Ascending aorta (tissue), 2 donors: ENCODE measurements at regions not wholly inside any gene's neighbourhood (a gene's known extent, or its start where the extent isn't known, plus 50 kb on each side); places are given as distances from the start of the nearest gene placed in this dataset.

Experiments
- DNase-seq, 2 donors: peaks; one replicate each; pipeline ENCODE4 v3.0.0-alpha.2; 2019; ENCODE audit warnings: low spot score in 2 of 2
- H3K27ac ChIP-seq, 2 donors: fragments of 200-600 bp; sonication (generic); one replicate each; pipeline ENCODE4 v1.5.1; 2016 to 2017; ENCODE audit warnings: mild to moderate bottlenecking in 1 of 2
- H3K27me3 ChIP-seq: fragments of 200-600 bp; sonication (generic); one replicate; pipeline ENCODE4 v1.5.1; 2017
- H3K36me3 ChIP-seq, 2 donors: fragments of 200-600 bp; sonication (generic); one replicate each; pipeline ENCODE4 v1.5.1; 2016
- H3K4me1 ChIP-seq, 2 donors: fragments of 200-600 bp; sonication (generic); one replicate each; pipeline ENCODE4 v1.5.1; 2016 to 2017; ENCODE audit warnings: mild to moderate bottlenecking in 1 of 2
- H3K4me3 ChIP-seq, 2 donors: fragments of 200-600 bp; sonication (generic); one replicate each; pipeline ENCODE4 v1.5.1; 2016 to 2017; ENCODE audit warnings: mild to moderate bottlenecking in 1 of 2
- H3K9me3 ChIP-seq, 2 donors: fragments of 200-600 bp; sonication (generic); one replicate each; pipeline ENCODE4 v1.5.1; 2016
- CTCF ChIP-seq, 3 experiments: fragments of 200-600 bp in 2 of 3; fragments of 450-650 bp in 1 of 3; sonication (generic) in 2 of 3; IDR thresholded peaks; one replicate each; pipeline ENCODE4 v1.5.1; 2016 to 2019; ENCODE audit warnings: antibody characterized with exemption in 3 of 3, mild to moderate bottlenecking in 1 of 3, moderate library complexity in 1 of 3
- intact Hi-C: fragments of 100-400 bp; cut with DNase I; formaldehyde crosslinking; loops from one replicate; pipeline ENCODE4 v1.15.1; 2023

GRCh38 chr4:26024079-26024478, 110.1 kb downstream of the SMIM20 start:
- DNase-seq: no peak
- Histone ChIP-seq H3K27me3 (no peaks in the 10 kb centered on the region), H3K27ac (no peak overlapping the region), H3K36me3 (no peaks in the 10 kb centered on the region), H3K4me3 (no peak overlapping the region), H3K9me3 (no peaks in the 10 kb centered on the region), H3K4me1 (peaks cover 8 to 39% of the 10 kb centered on the region in 2 donors)
- intact Hi-C loops: loop anchor here (5.0 kb wide), 2 partner anchors 112 to 183 kb away; partner anchors contain the start of gene SMIM20
- TF ChIP-seq CTCF (IDR thresholded peaks at IDR 0.05): no peak

DNA sequence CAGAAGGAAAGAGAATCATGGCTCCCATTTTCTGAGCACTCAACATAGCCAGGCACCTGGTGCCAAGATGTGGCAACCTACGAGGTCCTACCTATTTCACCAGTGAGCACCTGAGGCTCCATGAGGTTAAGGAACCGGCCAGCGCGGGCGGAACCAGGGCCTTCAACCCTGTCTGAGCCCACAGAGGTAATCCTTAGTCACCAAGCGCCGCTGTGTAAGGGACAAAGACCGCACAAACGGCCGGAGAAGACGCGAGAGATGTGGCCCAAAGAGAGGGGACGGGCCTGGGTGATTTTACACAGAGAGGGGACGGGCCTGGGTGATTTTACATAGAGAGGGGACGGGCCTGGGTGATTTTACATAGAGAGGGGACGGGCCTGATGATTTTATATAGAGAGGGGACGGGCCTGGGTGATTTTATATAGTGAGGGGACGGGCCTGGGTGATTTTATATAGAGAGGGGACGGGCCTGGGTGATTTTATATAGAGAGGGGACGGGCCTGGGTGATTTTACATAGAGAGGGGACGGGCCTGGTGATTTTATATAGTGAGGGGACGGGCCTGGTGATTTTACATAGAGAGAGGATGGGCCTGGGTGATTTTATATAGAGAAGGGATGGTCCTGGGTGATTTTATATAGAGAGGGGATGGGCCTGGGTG, 114.2 kb downstream of the SMIM20 start:
- peaks cover 0 to 24% of the 10 kb centered on the region in 2 donors for H3K4me1 ChIP-seq
- intact Hi-C loops: loop anchor here (1.0 to 5.0 kb wide), 3 partner anchors 209 to 382 kb away; partner anchors contain the start of gene RBPJ
- H3K27ac ChIP-seq: no peak overlapping the region
- H3K36me3 ChIP-seq: no peaks in the 10 kb centered on the region
- no peaks in the 10 kb centered on the region for H3K9me3 ChIP-seq
- no peak for TF ChIP-seq CTCF (IDR thresholded peaks at IDR 0.05)
- H3K27me3 ChIP-seq: no peaks in the 10 kb centered on the region
- DNase-seq: peak in 1 of 2 donors; percentile 35
- H3K4me3 ChIP-seq: no peak overlapping the region

DNA sequence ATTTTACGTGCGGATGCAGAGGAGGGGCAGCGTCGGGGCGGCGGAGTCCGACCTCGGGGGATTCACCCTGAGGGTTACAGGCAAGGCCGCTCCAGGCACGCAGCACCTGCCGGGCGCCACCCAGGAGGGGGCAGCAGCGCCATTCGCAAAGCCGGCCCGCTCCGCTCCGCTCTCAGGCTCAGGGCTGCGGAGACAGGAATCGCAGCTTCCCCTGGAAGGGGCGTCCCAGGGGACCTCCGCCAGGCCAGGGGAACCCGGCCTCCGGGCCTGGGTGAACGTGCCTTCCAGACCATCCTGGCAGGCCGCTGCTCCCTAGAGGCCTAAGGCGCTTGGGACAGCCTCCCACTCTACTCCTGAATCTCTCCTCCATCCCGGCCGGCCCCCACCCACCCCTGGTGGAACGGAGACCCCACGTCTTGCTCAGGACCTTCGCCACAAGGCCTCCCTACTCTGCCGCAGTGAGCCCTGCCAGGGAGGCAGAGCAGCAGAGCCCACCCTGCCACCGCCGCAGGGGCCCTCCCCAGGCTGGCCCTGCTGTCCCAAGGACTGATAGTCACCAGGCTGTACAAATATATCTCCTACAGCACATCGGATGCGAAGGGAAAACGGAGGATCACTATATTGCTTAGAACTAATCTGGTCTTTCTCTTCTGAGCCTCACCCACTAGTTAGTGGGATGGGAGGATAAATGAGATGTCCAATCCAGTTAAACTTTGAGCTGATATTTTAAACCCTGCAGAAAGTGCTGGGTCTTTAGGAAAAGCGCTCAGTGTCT, 115.0 kb downstream of the SMIM20 start:
- peak in 1 of 2 donors; percentile 85 for DNase-seq
- no peaks in the 10 kb centered on the region for H3K27me3 ChIP-seq
- H3K4me1 ChIP-seq: peaks cover 0 to 25% of the 10 kb centered on the region in 2 donors
- intact Hi-C loops: loop anchor here (1.0 to 5.0 kb wide), 3 partner anchors 208 to 381 kb away; partner anchors contain the start of gene RBPJ
- H3K27ac ChIP-seq: no peak overlapping the region
- H3K4me3 ChIP-seq: peak overlapping the region in 1 of 2 donors; percentile 51
- H3K9me3 ChIP-seq: no peaks in the 10 kb centered on the region
- no peaks in the 10 kb centered on the region for H3K36me3 ChIP-seq
- TF ChIP-seq CTCF (IDR thresholded peaks at IDR 0.05): peak; percentile 80 to 92 (median 85)

- Histone ChIP-seq H3K9me3 (no peaks in the 10 kb centered on the region), H3K4me1 (peaks cover 0 to 25% of the 10 kb centered on the region in 2 donors), H3K27me3 (no peaks in the 10 kb centered on the region), H3K4me3 (no peak overlapping the region), H3K36me3 (no peaks in the 10 kb centered on the region), H3K27ac (no peak overlapping the region)
- intact Hi-C loops: loop anchor here (2.0 to 5.0 kb wide), 4 partner anchors 42 to 291 kb away; partner anchors contain the start of gene RBPJ
- TF ChIP-seq CTCF (IDR thresholded peaks at IDR 0.05): no peak
- peak in 1 of 2 donors; percentile 68 for DNase-seq
These were observed 115.6 kb downstream of the SMIM20 start for GRCh38 chr4:26029568-26030131.

DNA sequence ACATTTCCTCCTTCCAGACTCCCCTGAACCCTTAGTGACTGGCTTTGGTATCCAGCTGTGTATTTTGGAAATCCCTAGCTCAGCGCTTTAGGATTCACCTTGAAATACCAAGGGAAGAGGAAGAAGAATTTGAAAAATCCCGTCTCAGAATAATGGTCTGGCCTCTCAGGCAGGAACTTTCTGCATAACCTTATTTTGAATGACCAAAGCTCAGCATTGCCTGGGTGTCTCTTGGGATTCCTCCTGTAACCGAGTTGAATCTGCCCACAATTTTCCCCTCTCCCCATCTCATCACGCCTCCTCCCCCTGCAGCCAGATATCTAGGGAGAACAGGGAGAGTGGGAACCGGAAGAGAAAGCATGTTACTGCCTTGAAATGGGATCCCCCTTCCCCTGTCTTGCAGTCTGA, 116.2 kb downstream of the SMIM20 start:
- no peaks in the 10 kb centered on the region for H3K27me3 ChIP-seq
- intact Hi-C loops: loop anchor here (5.0 kb wide), 2 partner anchors 43 to 62 kb away; no protein-coding TSS in a partner anchor
- H3K4me1 ChIP-seq: peaks cover 0 to 25% of the 10 kb centered on the region in 2 donors
- peak in 1 of 2 donors; percentile 24 for DNase-seq
- no peaks in the 10 kb centered on the region for H3K36me3 ChIP-seq
- H3K9me3 ChIP-seq: no peaks in the 10 kb centered on the region
- no peak overlapping the region for H3K4me3 ChIP-seq
- TF ChIP-seq CTCF (IDR thresholded peaks at IDR 0.05): no peak
- H3K27ac ChIP-seq: no peak overlapping the region
